KMS-11 (cell line): ENCODE measurements at regions not wholly inside any gene's neighbourhood (a gene's known extent, or its start where the extent isn't known, plus 50 kb on each side); places are given as distances from the start of the nearest gene placed in this dataset.

ENCODE experiments used
- H2AFZ ChIP-seq: fragments of 200-600 bp; sonication (generic); 2 replicates; pipeline ENCODE4 v1.6.1; 2016; ENCODE audit warnings: antibody characterized with exemption, mixed run types, low read depth
- H3K27ac ChIP-seq: fragments of 200-600 bp; sonication (generic); 2 replicates; pipeline ENCODE4 v1.6.1; 2016; ENCODE audit warnings: mild to moderate bottlenecking, mixed run types
- H3K27me3 ChIP-seq: fragments of 200-600 bp; sonication (generic); 2 replicates; pipeline ENCODE4 v1.6.1; 2017; ENCODE audit warnings: mild to moderate bottlenecking, low read depth, mixed run types, moderate library complexity; ENCODE audit not compliant: insufficient read depth
- H3K36me3 ChIP-seq: fragments of 200-600 bp; sonication (generic); 2 replicates; pipeline ENCODE4 v1.6.1; 2017; ENCODE audit warnings: mild to moderate bottlenecking, mixed run types; ENCODE audit not compliant: insufficient read depth
- H3K4me1 ChIP-seq: fragments of 200-600 bp; sonication (generic); 2 replicates; pipeline ENCODE4 v1.6.1; 2016; ENCODE audit warnings: mild to moderate bottlenecking, low read depth, mixed run types; ENCODE audit not compliant: poor library complexity, severe bottlenecking
- H3K4me2 ChIP-seq: fragments of 200-600 bp; sonication (generic); 2 replicates; pipeline ENCODE4 v1.7.0; 2016; ENCODE audit warnings: mild to moderate bottlenecking, mixed run types
- H3K4me3 ChIP-seq: fragments of 200-600 bp; sonication (generic); IDR thresholded peaks from 2 replicates; pipeline ENCODE4 v1.6.1; 2017; ENCODE audit warnings: low read depth, low read length, mixed read lengths; ENCODE audit not compliant: insufficient read depth
- H3K79me2 ChIP-seq: fragments of 200-600 bp; sonication (generic); 2 replicates; pipeline ENCODE4 v1.6.1; 2016; ENCODE audit warnings: low read depth, mixed run types; ENCODE audit not compliant: insufficient read depth
- H3K9ac ChIP-seq: fragments of 200-600 bp; sonication (generic); 2 replicates; pipeline ENCODE4 v1.6.1; 2016; ENCODE audit warnings: mild to moderate bottlenecking, mixed run types
- H4K20me1 ChIP-seq: fragments of 200-600 bp; sonication (generic); 2 replicates; pipeline ENCODE4 v1.6.1; 2016; ENCODE audit warnings: mild to moderate bottlenecking, mixed run types; ENCODE audit not compliant: insufficient read depth
- TF ChIP-seq, protein P1 (sequence below): fragments of 200-600 bp; sonication (generic); conservative IDR thresholded peaks from 2 replicates; pipeline ENCODE4 v1.6.1; 2017; ENCODE audit warnings: low read depth, mild to moderate bottlenecking, antibody characterized with exemption, low read length, moderate library complexity, mixed read lengths

DNA sequence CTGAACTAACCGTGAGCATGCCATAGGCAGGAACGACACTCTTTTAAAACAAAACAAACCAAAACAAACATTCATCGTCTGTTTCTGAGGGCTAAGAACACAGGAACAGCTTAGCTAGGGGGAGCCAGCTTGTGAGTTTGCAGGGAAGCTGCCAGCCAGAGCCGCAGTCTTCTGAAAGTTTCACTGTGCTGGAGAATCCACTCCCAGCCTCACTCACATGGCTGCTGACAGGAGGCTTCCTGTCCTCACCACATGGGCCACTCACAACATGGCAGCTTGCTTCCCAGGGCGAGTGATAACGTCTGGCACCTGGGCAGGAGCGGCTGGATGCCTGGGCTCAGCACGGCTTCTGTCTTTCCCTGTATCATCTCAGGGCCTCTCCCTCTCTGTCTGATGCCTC lies 275.2 kb downstream of the MSX2 start:
- no peak overlapping the region for H3K27ac ChIP-seq
- H3K79me2 ChIP-seq = no peaks in the 10 kb centered on the region
- H3K27me3 ChIP-seq = no peaks in the 10 kb centered on the region
- H3K9ac ChIP-seq = no peak overlapping the region
- TF ChIP-seq, protein P1, sequence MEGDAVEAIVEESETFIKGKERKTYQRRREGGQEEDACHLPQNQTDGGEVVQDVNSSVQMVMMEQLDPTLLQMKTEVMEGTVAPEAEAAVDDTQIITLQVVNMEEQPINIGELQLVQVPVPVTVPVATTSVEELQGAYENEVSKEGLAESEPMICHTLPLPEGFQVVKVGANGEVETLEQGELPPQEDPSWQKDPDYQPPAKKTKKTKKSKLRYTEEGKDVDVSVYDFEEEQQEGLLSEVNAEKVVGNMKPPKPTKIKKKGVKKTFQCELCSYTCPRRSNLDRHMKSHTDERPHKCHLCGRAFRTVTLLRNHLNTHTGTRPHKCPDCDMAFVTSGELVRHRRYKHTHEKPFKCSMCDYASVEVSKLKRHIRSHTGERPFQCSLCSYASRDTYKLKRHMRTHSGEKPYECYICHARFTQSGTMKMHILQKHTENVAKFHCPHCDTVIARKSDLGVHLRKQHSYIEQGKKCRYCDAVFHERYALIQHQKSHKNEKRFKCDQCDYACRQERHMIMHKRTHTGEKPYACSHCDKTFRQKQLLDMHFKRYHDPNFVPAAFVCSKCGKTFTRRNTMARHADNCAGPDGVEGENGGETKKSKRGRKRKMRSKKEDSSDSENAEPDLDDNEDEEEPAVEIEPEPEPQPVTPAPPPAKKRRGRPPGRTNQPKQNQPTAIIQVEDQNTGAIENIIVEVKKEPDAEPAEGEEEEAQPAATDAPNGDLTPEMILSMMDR = no peak
- H3K4me2 ChIP-seq = no peak overlapping the region
- H4K20me1 ChIP-seq = no peaks in the 10 kb centered on the region
- no peaks in the 10 kb centered on the region for H3K36me3 ChIP-seq
- H3K4me1 ChIP-seq = no peaks in the 10 kb centered on the region
- H2AFZ ChIP-seq = no peak overlapping the region
- no peak overlapping the region for H3K4me3 ChIP-seq

GRCh38 chr5:174998131-174998730 lies 273.8 kb downstream of the MSX2 start:
- Histone ChIP-seq H3K9ac (no peak overlapping the region), H2AFZ (no peak overlapping the region), H3K4me1 (no peaks in the 10 kb centered on the region), H3K4me2 (no peak overlapping the region), H3K36me3 (no peaks in the 10 kb centered on the region), H3K27me3 (no peaks in the 10 kb centered on the region), H3K4me3 (no peak overlapping the region), H3K79me2 (no peaks in the 10 kb centered on the region), H4K20me1 (no peaks in the 10 kb centered on the region), H3K27ac (no peak overlapping the region)
- TF ChIP-seq, protein P1 = no peak

- Histone ChIP-seq H3K9ac (no peak overlapping the region), H3K27ac (no peak overlapping the region), H3K36me3 (no peaks in the 10 kb centered on the region), H3K4me3 (no peak overlapping the region), H3K4me2 (no peak overlapping the region), H2AFZ (no peak overlapping the region), H3K4me1 (no peaks in the 10 kb centered on the region), H4K20me1 (no peaks in the 10 kb centered on the region), H3K27me3 (no peaks in the 10 kb centered on the region), H3K79me2 (no peaks in the 10 kb centered on the region)
- TF ChIP-seq, protein P1 = no peak
Measured at GRCh38 chr5:174997688-174998087, 273.3 kb downstream of the MSX2 start.

DNA sequence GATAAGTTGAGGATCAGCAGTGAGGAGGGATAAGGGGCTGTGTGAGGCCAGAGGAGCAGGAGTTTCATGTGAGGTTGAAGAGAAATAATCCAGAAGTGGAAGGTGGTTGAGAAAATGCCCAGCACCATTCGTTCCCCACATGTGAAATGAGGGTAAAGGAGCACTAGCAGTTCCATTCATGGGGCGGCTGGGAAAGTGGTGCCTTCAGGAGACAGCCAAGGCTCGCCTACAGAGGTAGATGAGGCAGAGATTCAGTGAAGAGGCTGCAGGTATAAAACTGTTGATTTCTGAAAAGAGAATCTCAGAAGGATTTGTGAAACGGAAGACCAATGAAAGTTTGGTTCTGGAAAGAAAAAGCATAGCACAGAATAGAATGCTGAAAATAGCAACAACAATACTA lies 272.6 kb downstream of the MSX2 start:
- Histone ChIP-seq H3K79me2 (no peaks in the 10 kb centered on the region), H3K4me1 (no peaks in the 10 kb centered on the region), H3K4me2 (no peak overlapping the region), H3K36me3 (no peaks in the 10 kb centered on the region), H2AFZ (no peak overlapping the region), H3K27me3 (no peaks in the 10 kb centered on the region), H4K20me1 (no peaks in the 10 kb centered on the region), H3K27ac (no peak overlapping the region), H3K4me3 (no peak overlapping the region), H3K9ac (no peak overlapping the region)
- TF ChIP-seq, protein P1 = no peak
